ENCODE measurements at regions not wholly inside any gene's neighbourhood (a gene's known extent, or its start where the extent isn't known, plus 50 kb on each side); places are given as distances from the start of the nearest gene placed in this dataset.
A peak's percentile ranks its signal among the peaks of the same experiment; 100 is the strongest.
"Not testable (repeated sequence)": the region's sequence is repeated elsewhere in the genome, so short reads cannot be mapped to it uniquely, and the experiment has no call there.

GRCh38 chr6:14375930-14376329 is 258.4 kb downstream of the CD83 start:
- DNase-seq = no peak

- no peak for DNase-seq
Observed at GRCh38 chr6:14379568-14379967, 262.0 kb downstream of the CD83 start.

- DNase-seq = no peak
Observed at GRCh38 chr6:14380086-14380820, 262.7 kb downstream of the CD83 start.

- DNase-seq = no peak
Observed at GRCh38 chr6:14380901-14381828, 263.6 kb downstream of the CD83 start.

GRCh38 chr6:14381829-14382677 is 264.5 kb downstream of the CD83 start:
- DNase-seq = peak; percentile 49

- no peak for DNase-seq
Observed at GRCh38 chr6:14382678-14383236, 265.2 kb downstream of the CD83 start.

GRCh38 chr6:14383393-14384174 is 266.0 kb downstream of the CD83 start:
- no peak for DNase-seq

- no peak for DNase-seq
Observed at GRCh38 chr6:14384175-14384949, 266.8 kb downstream of the CD83 start.

- DNase-seq = no peak
Observed at GRCh38 chr6:14386263-14386662, 268.7 kb downstream of the CD83 start.

- DNase-seq = peak; percentile 4
Observed at GRCh38 chr6:14386668-14387067, 269.1 kb downstream of the CD83 start.

GRCh38 chr6:14388371-14388770 is 270.8 kb downstream of the CD83 start:
- no peak for DNase-seq

GRCh38 chr6:14389776-14390175 is 272.2 kb downstream of the CD83 start:
- not testable (repeated sequence) for DNase-seq

GRCh38 chr6:14390805-14391204 is 273.2 kb downstream of the CD83 start:
- no peak for DNase-seq

- DNase-seq = no peak
Observed at GRCh38 chr6:14393910-14394309, 276.3 kb downstream of the CD83 start.

- DNase-seq = no peak
Observed at GRCh38 chr6:14396392-14396791, 278.8 kb downstream of the CD83 start.

- DNase-seq = no peak
Observed at GRCh38 chr6:14396826-14397517, 279.4 kb downstream of the CD83 start.

GRCh38 chr6:14397518-14397901 is 279.9 kb downstream of the CD83 start:
- DNase-seq = no peak

- DNase-seq = no peak
Observed at GRCh38 chr6:14398953-14399352, 281.4 kb downstream of the CD83 start.

GRCh38 chr6:14399635-14400034 is 282.1 kb downstream of the CD83 start:
- no peak for DNase-seq

GRCh38 chr6:14401246-14401645 is 283.7 kb downstream of the CD83 start:
- DNase-seq = no peak
